CD4-positive, alpha-beta T cell treated with Interleukin-6 at 100 ng/mL for 8 hours (primary cell): ENCODE measurements at regions not wholly inside any gene's neighbourhood (a gene's known extent, or its start where the extent isn't known, plus 50 kb on each side); places are given as distances from the start of the nearest gene placed in this dataset.
"Not testable (repeated sequence)": the region's sequence is repeated elsewhere in the genome, so short reads cannot be mapped to it uniquely, and the experiment has no call there.

Source experiments
- DNase-seq: peaks from one replicate; pipeline ENCODE4 v3.0.0-alpha.2; 2020; ENCODE audit warnings: mixed read lengths, low spot score

- no peak for DNase-seq
Observed at GRCh38 chr1:184854496-184855140, 100.0 kb upstream of the EDEM3 start.

DNA sequence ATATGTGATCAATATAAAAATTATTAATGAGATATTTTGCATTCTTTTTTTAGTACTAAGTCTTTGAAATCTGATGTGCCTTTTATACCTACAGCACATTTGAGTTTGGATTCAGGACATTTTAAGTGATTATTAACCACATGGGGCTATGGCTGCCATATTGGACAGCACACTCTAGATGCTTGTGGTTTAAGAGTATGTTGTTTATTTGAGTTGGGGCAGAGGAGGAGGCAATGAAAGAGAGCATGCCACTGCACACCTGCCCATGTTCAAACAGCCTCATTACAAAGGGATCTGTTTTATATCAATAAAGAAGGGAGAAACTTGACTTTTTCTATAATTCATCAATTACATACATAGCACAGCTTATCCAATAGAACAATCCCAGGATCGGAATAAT is 99.4 kb upstream of the EDEM3 start:
- DNase-seq, result no peak

- no peak for DNase-seq
Observed at GRCh38 chr1:184851822-184852746, 97.4 kb upstream of the EDEM3 start.

- DNase-seq, result peak; percentile 57
Observed at GRCh38 chr1:184843732-184844495, 89.3 kb upstream of the EDEM3 start.

DNA sequence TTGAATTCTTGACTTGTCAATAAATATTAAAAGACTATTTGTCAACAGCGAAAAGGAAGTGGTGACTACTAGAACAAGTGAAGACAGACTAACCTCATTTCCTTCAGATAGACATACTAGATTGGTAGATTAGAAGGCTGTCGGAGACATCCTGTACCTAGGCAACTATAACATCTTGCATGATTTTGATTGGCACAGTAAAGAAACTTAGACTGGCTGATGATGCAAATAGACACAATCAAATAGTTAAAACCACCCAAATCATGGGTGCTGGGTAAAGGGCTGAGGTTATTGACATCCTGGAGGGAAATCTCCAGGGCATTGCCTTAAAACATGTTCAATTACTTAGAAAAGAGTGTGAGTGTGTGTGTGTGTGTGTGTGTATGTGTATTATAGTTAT is 85.9 kb upstream of the EDEM3 start:
- peak; percentile 52 for DNase-seq

- DNase-seq, result peak; percentile 3
Observed at GRCh38 chr1:184838504-184838951, 83.9 kb upstream of the EDEM3 start.

- no peak for DNase-seq
Observed at GRCh38 chr1:184836934-184837895, 82.6 kb upstream of the EDEM3 start.

GRCh38 chr1:184836141-184836540 is 81.5 kb upstream of the EDEM3 start:
- no peak for DNase-seq

- DNase-seq, result not testable (repeated sequence)
Observed at GRCh38 chr1:184833994-184834393, 79.3 kb upstream of the EDEM3 start.

GRCh38 chr1:184832517-184832916 is 77.9 kb upstream of the EDEM3 start:
- no peak for DNase-seq

DNA sequence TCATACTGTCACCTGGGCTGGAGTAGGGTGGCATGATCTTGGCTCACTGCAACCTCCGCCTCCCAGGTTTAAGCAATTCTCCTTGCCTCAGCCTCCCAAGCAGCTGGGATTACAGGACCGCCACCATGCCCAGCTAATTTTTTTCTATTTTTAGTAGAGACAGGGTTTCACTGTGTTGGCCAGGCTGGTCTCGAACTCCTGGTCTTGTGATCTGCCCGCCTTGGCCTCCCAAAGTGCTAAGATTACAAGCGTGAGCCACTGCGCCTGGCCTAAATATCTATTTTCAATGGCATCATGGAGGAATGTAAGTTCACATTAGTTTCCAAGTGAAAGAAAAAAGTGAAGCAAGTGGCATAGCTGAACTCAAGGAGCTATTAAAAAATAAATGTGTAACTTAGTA is 74.8 kb upstream of the EDEM3 start:
- DNase-seq, result not testable (repeated sequence)

- no peak for DNase-seq
Observed at GRCh38 chr1:184828369-184828717, 73.7 kb upstream of the EDEM3 start.

- DNase-seq, result no peak
Observed at GRCh38 chr1:184827600-184828368, 73.1 kb upstream of the EDEM3 start.

DNA sequence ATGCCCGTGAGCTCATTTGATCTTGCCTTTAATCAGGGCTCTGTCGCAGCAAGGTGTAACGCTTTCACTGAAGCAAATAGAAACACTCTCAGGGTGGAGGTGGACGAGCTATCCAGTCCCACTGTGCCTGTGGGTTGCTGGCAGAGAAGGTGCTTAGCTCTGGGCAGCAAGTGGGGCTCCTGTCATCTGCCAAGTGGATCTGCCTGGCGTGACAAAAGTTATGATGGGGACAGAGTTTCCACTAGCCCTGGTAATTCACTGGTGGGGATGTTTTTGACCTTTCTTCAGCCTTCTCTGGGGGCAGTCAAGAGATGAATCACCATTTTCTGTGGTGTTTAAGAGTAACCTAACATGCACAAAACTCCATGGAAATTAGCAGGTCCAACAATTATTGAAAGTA is 71.3 kb upstream of the EDEM3 start:
- no peak for DNase-seq

- DNase-seq, result no peak
Observed at GRCh38 chr1:184825571-184825970, 70.9 kb upstream of the EDEM3 start.

- no peak for DNase-seq
Observed at GRCh38 chr1:184824691-184825323, 70.1 kb upstream of the EDEM3 start.

DNA sequence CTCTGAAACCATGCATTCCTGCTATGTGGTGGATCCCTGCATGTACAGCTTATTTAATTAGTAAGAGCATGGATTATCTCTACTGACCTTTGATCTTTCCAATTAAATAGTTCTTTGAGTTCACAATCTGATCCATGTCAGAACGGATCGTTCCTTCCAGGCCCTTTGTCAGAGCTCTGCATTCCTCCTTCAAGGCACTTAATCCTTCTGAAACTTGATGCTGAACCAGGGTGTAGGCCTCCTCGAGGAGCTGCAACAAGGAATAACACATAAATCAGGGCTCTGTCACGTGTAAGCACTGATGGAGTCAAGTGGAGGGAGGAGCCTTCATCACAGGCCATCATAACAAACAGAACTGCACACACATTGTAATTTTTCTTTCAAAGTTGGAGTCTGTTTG is 68.4 kb upstream of the EDEM3 start:
- DNase-seq, result no peak

DNA sequence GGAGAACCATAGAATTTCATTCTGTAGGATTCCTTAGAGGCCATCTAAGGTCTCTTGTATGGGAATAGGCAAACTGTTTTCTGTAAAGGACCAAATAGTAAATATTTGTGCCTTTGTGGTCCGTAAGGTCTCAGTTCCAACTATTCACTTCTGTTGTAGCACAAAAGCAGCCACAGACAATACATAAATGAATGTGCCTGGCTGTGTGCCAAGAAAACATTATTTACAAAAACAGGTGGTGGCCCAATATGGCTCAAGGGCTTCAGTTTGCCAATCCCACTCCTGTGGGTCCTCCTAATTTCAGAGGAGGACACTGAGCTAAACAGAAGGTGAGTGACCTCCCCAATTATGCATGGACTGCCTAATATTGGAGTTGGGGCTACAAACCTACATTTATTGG is 67.6 kb upstream of the EDEM3 start:
- no peak for DNase-seq

GRCh38 chr1:184821658-184822057 is 67.0 kb upstream of the EDEM3 start:
- DNase-seq, result no peak

DNA sequence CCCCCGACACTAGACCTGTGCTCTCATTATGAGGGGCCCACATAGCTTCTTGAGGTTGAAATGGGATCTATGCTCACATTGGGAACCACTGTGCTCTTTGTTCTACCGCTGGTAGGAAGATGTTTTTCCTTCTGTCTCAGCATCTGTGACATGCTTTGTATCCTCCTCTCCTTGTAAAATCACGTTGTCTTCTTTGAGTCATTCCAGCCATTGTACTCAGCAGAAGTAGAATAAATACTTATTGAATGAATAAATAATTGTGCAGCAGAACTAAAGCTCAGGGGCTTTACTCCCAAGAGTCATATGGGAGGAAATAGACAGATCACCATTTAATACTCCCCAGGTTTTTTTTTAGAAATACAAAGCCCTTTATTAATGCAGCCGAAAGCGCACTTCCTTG is 66.3 kb upstream of the EDEM3 start:
- DNase-seq, result no peak
